ENCODE measurements at regions not wholly inside any gene's neighbourhood (a gene's known extent, or its start where the extent isn't known, plus 50 kb on each side); places are given as distances from the start of the nearest gene placed in this dataset.

GRCh38 chr5:89445106-89445745 is 562.2 kb upstream of the MEF2C start:
- Histone ChIP-seq H3K4me3 (no peak overlapping the region), H3K4me1 (no peaks in the 10 kb centered on the region), H3K27ac (no peak overlapping the region), H3K36me3 (no peaks in the 10 kb centered on the region), H3K27me3 (no peaks in the 10 kb centered on the region), H3K9me3 (no peaks in the 10 kb centered on the region)
- intact Hi-C loops (cut with DNase I), result no loop called here
- no peak for DNase-seq (ENCODE audit: low spot score in 2 of 2)
- TF ChIP-seq, protein P1, sequence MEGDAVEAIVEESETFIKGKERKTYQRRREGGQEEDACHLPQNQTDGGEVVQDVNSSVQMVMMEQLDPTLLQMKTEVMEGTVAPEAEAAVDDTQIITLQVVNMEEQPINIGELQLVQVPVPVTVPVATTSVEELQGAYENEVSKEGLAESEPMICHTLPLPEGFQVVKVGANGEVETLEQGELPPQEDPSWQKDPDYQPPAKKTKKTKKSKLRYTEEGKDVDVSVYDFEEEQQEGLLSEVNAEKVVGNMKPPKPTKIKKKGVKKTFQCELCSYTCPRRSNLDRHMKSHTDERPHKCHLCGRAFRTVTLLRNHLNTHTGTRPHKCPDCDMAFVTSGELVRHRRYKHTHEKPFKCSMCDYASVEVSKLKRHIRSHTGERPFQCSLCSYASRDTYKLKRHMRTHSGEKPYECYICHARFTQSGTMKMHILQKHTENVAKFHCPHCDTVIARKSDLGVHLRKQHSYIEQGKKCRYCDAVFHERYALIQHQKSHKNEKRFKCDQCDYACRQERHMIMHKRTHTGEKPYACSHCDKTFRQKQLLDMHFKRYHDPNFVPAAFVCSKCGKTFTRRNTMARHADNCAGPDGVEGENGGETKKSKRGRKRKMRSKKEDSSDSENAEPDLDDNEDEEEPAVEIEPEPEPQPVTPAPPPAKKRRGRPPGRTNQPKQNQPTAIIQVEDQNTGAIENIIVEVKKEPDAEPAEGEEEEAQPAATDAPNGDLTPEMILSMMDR (IDR thresholded peaks at IDR 0.05), result no peak

DNA sequence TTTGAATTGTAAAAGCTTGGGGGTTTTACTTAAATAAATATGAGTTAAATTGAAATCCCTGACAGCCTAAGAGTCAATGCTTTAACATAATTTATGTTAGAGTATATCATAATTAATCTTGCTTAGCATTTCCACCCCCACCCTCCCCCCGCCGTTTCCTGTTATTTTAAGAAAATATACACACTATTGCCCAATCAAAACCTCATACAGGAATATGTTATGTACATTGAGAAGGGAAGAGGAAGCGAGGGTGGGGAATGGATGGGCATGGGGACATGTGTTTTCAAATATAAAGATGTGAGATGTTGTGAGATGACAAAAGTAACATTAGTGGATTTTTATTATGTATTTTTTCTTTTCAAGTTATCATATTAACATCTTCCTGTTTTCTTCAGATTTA is 561.1 kb upstream of the MEF2C start:
- Histone ChIP-seq H3K4me3 (no peak overlapping the region), H3K9me3 (no peaks in the 10 kb centered on the region), H3K36me3 (no peaks in the 10 kb centered on the region), H3K27ac (no peak overlapping the region), H3K27me3 (no peaks in the 10 kb centered on the region), H3K4me1 (no peaks in the 10 kb centered on the region)
- TF ChIP-seq, protein P1 (IDR thresholded peaks at IDR 0.05), result no peak
- intact Hi-C loops (cut with DNase I), result no loop called here
- DNase-seq (ENCODE audit: low spot score in 2 of 2), result no peak

GRCh38 chr5:89443508-89443907 is 560.5 kb upstream of the MEF2C start:
- no peak overlapping the region for H3K4me3 ChIP-seq
- H3K27ac ChIP-seq, result no peak overlapping the region
- no peak for DNase-seq (ENCODE audit: low spot score in 2 of 2)
- H3K9me3 ChIP-seq, result no peaks in the 10 kb centered on the region
- intact Hi-C loops (cut with DNase I), result no loop called here
- H3K27me3 ChIP-seq, result no peaks in the 10 kb centered on the region
- H3K36me3 ChIP-seq, result no peaks in the 10 kb centered on the region
- TF ChIP-seq, protein P1 (IDR thresholded peaks at IDR 0.05), result no peak
- H3K4me1 ChIP-seq, result no peaks in the 10 kb centered on the region

DNA sequence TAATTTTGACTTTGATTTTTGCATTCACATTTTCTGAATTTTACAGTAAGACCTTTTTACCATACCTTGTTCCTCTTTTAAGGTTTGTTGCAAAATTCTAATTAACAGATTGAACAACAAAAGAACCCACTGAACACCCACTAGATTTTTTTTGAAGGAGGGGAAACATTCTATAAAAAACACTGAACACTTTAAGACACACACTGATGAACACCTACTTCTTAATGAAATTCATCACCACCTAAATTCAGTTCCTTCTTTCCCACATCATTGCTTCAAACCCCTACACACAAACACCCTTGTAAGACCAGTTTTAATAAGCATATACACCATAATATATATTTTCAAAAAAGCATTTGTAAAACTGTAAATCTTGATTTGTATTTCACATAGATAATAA is 559.0 kb upstream of the MEF2C start:
- H3K36me3 ChIP-seq, result no peaks in the 10 kb centered on the region
- no peaks in the 10 kb centered on the region for H3K27me3 ChIP-seq
- H3K27ac ChIP-seq, result no peak overlapping the region
- TF ChIP-seq, protein P1 (IDR thresholded peaks at IDR 0.05), result no peak
- no peaks in the 10 kb centered on the region for H3K9me3 ChIP-seq
- H3K4me1 ChIP-seq, result no peaks in the 10 kb centered on the region
- intact Hi-C loops (cut with DNase I), result no loop called here
- DNase-seq (ENCODE audit: low spot score in 2 of 2), result no peak
- no peak overlapping the region for H3K4me3 ChIP-seq

- H3K36me3 ChIP-seq, result no peaks in the 10 kb centered on the region
- intact Hi-C loops (cut with DNase I), result no loop called here
- TF ChIP-seq, protein P1 (IDR thresholded peaks at IDR 0.05), result no peak
- H3K9me3 ChIP-seq, result no peaks in the 10 kb centered on the region
- no peak overlapping the region for H3K4me3 ChIP-seq
- no peak overlapping the region for H3K27ac ChIP-seq
- H3K27me3 ChIP-seq, result no peaks in the 10 kb centered on the region
- no peak for DNase-seq (ENCODE audit: low spot score in 2 of 2)
- H3K4me1 ChIP-seq, result no peaks in the 10 kb centered on the region
Observed at GRCh38 chr5:89440670-89441069, 557.7 kb upstream of the MEF2C start.
